ENCODE measurements at regions not wholly inside any gene's neighbourhood (a gene's known extent, or its start where the extent isn't known, plus 50 kb on each side); places are given as distances from the start of the nearest gene placed in this dataset.

DNA sequence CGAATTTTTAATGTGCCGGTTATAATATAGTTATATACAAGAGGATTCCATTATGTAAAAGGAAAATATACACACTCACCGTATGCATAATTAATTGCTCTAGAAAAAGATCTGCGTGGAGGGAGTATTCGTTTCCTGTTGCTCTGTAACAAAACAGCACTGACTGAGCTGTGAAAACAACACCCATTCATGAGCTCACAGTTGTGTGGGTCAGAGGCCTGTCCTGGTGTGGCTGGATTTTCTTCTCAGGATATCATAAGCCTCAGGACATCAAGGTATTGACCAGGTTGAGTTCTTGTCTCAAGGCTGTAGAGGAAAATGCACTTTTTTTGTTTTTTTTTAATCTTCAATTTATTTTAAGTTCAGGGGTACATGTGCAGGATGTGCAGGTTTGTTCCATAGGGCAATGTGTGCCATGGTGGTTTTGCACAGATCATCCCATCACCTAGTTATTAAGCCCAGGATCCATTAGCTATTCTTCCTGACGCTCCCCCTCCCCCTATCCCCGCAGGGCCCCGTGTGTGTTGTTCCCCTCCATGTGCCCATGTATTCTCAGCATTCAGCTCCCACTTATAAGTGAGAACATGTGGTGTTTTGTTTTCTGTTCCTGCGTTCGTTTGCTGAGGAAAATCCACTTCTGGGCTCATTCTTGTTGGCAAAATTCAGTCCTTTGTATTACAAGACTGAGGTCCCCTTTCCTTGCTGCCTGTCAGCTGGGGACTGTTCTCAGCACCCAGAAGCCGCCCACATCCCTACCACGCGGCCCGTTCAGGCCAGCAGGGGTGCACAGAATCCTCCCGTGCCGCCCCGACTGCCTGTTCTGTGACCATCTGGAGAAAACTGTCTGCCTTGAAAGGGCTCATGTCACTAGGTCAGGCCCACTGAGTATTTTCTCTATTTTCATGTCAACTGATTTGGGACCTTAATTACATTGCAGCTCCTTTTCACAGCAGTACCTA, 87.4 kb upstream of the ERRFI1 start:
- TF ChIP-seq, protein P1, sequence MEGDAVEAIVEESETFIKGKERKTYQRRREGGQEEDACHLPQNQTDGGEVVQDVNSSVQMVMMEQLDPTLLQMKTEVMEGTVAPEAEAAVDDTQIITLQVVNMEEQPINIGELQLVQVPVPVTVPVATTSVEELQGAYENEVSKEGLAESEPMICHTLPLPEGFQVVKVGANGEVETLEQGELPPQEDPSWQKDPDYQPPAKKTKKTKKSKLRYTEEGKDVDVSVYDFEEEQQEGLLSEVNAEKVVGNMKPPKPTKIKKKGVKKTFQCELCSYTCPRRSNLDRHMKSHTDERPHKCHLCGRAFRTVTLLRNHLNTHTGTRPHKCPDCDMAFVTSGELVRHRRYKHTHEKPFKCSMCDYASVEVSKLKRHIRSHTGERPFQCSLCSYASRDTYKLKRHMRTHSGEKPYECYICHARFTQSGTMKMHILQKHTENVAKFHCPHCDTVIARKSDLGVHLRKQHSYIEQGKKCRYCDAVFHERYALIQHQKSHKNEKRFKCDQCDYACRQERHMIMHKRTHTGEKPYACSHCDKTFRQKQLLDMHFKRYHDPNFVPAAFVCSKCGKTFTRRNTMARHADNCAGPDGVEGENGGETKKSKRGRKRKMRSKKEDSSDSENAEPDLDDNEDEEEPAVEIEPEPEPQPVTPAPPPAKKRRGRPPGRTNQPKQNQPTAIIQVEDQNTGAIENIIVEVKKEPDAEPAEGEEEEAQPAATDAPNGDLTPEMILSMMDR (IDR thresholded peaks at IDR 0.05; ENCODE audit: low read depth, low read length, missing input control) = no peak
- TF ChIP-seq EGR1 (IDR thresholded peaks at IDR 0.05; ENCODE audit: low read depth in 2 of 2) (no peak), JUND (IDR thresholded peaks at IDR 0.05) (no peak), RXRA (IDR thresholded peaks at IDR 0.05) (no peak), TAF1 (conservative IDR thresholded peaks at IDR 0.05) (no peak), RAD21 (IDR thresholded peaks at IDR 0.05) (no peak)
- TF ChIP-seq, protein P2, sequence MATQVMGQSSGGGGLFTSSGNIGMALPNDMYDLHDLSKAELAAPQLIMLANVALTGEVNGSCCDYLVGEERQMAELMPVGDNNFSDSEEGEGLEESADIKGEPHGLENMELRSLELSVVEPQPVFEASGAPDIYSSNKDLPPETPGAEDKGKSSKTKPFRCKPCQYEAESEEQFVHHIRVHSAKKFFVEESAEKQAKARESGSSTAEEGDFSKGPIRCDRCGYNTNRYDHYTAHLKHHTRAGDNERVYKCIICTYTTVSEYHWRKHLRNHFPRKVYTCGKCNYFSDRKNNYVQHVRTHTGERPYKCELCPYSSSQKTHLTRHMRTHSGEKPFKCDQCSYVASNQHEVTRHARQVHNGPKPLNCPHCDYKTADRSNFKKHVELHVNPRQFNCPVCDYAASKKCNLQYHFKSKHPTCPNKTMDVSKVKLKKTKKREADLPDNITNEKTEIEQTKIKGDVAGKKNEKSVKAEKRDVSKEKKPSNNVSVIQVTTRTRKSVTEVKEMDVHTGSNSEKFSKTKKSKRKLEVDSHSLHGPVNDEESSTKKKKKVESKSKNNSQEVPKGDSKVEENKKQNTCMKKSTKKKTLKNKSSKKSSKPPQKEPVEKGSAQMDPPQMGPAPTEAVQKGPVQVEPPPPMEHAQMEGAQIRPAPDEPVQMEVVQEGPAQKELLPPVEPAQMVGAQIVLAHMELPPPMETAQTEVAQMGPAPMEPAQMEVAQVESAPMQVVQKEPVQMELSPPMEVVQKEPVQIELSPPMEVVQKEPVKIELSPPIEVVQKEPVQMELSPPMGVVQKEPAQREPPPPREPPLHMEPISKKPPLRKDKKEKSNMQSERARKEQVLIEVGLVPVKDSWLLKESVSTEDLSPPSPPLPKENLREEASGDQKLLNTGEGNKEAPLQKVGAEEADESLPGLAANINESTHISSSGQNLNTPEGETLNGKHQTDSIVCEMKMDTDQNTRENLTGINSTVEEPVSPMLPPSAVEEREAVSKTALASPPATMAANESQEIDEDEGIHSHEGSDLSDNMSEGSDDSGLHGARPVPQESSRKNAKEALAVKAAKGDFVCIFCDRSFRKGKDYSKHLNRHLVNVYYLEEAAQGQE (IDR thresholded peaks at IDR 0.05) = no peak
